Mesendoderm (in vitro differentiated cells): ENCODE measurements at regions not wholly inside any gene's neighbourhood (a gene's known extent, or its start where the extent isn't known, plus 50 kb on each side); places are given as distances from the start of the nearest gene placed in this dataset.

Source experiments
- DNase-seq: peaks from one replicate; pipeline ENCODE4 v3.0.0; 2013
- H2AK5ac ChIP-seq: 2 replicates; pipeline ENCODE4 v1.6.1; 2013; ENCODE audit warnings: low read length, inconsistent platforms
- H2BK120ac ChIP-seq: 2 replicates; pipeline ENCODE4 v1.6.1; 2013; ENCODE audit warnings: low read depth, mild to moderate bottlenecking, low read length, moderate library complexity, mixed read lengths
- H2BK15ac ChIP-seq: replicated peaks from 2 replicates; pipeline ENCODE4 v1.6.1; 2013; ENCODE audit warnings: low read depth, mild to moderate bottlenecking, moderate library complexity
- H2BK5ac ChIP-seq: 2 replicates; pipeline ENCODE4 v1.6.1; 2013; ENCODE audit warnings: low read length, inconsistent platforms
- H3K18ac ChIP-seq: 2 replicates; pipeline ENCODE4 v1.6.1; 2013; ENCODE audit warnings: mild to moderate bottlenecking, low read length, mixed read lengths
- H3K23ac ChIP-seq: one replicate; pipeline ENCODE4 v1.6.1; 2013; ENCODE audit warnings: low read length
- H3K27ac ChIP-seq: 2 replicates; pipeline ENCODE4 v1.5.1; 2013; ENCODE audit warnings: low read depth, mild to moderate bottlenecking, inconsistent platforms, low read length, moderate library complexity
- H3K27me3 ChIP-seq: 2 replicates; pipeline ENCODE4 v1.6.1; 2013; ENCODE audit warnings: low read length, control low read depth, mild to moderate bottlenecking, inconsistent platforms; ENCODE audit not compliant: insufficient read depth, poor library complexity
- H3K36me3 ChIP-seq: 2 replicates; pipeline ENCODE4 v1.6.1; 2013; ENCODE audit warnings: low read length, inconsistent platforms; ENCODE audit not compliant: control insufficient read depth, insufficient read depth
- H3K4ac ChIP-seq: one replicate; pipeline ENCODE4 v1.6.1; 2013; ENCODE audit warnings: low read depth, mild to moderate bottlenecking, low read length, moderate library complexity
- H3K4me1 ChIP-seq: 2 replicates; pipeline ENCODE4 v1.6.1; 2013; ENCODE audit warnings: low read depth, low read length, inconsistent platforms; ENCODE audit not compliant: control insufficient read depth
- H3K4me2 ChIP-seq: 2 replicates; pipeline ENCODE4 v1.6.1; 2013; ENCODE audit warnings: low read length
- H3K4me3 ChIP-seq: 2 replicates; pipeline ENCODE4 v1.5.1; 2013; ENCODE audit warnings: mild to moderate bottlenecking, low read length
- H3K56ac ChIP-seq: one replicate; pipeline ENCODE4 v1.6.1; 2013; ENCODE audit warnings: low read length
- H3K79me1 ChIP-seq: 2 replicates; pipeline ENCODE4 v1.6.1; 2013; ENCODE audit warnings: low read length, inconsistent platforms
- H3K79me2 ChIP-seq: 2 replicates; pipeline ENCODE4 v1.6.1; 2013; ENCODE audit warnings: mild to moderate bottlenecking, low read length; ENCODE audit not compliant: control insufficient read depth, insufficient read depth
- H3K9ac ChIP-seq: 2 replicates; pipeline ENCODE4 v1.6.1; 2013; ENCODE audit warnings: low read length, inconsistent platforms
- H4K5ac ChIP-seq: one replicate; pipeline ENCODE4 v1.6.1; 2013; ENCODE audit warnings: low read length
- H4K8ac ChIP-seq: one replicate; pipeline ENCODE4 v1.6.1; 2013; ENCODE audit warnings: low read depth, mild to moderate bottlenecking, control low read depth, low read length, moderate library complexity
- WGBS: extraction: QIAGEN DNeasy Blood & Tissue Kit; methylation state at CpG from one replicate; pipeline ENCODE4 v1.1.7; 2013; ENCODE audit warnings: low lambda C conversion rate, missing lambda C conversion rate; ENCODE audit not compliant: insufficient coverage; ENCODE audit errors: extremely low coverage; 5-methylcytosine and 5-hydroxymethylcytosine counted together

DNA sequence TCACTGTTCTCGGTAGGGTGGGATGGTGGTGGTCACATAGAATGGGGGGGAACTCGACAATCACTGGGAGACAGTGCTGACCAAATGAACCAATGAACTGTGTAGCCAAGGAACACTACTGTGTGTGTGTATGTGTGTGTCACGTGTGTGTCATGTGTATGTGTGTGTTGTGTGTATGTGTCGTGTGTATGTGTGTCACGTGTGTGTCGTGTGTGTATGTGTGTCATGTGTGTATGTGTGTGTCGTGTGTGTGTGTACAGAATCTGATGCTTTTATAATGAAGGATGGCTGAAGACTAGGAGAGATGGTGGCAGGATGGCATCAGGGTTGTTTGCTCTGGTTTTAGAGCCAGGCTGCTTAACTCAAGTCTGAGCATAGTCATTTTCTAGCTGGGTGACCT lies 99.1 kb upstream of the DUSP22 start:
- Histone ChIP-seq H3K4me3 (no peak overlapping the region), H4K8ac (no peak overlapping the region), H2AK5ac (no peak overlapping the region), H3K4ac (no peak overlapping the region), H3K18ac (no peak overlapping the region), H3K27ac (no peak overlapping the region), H3K79me2 (no peaks in the 10 kb centered on the region), H2BK120ac (no peak overlapping the region), H3K79me1 (no peaks in the 10 kb centered on the region), H3K4me2 (no peak overlapping the region), H2BK15ac (no peak overlapping the region), H2BK5ac (no peak overlapping the region), H3K56ac (no peak overlapping the region), H3K23ac (no peak overlapping the region), H3K27me3 (no peaks in the 10 kb centered on the region), H3K4me1 (no peaks in the 10 kb centered on the region), H3K9ac (no peak overlapping the region), H4K5ac (no peak overlapping the region), H3K36me3 (no peaks in the 10 kb centered on the region)
- 100% methylated on average over 3 of the region's 7 CpGs for WGBS
- no peak for DNase-seq

DNA sequence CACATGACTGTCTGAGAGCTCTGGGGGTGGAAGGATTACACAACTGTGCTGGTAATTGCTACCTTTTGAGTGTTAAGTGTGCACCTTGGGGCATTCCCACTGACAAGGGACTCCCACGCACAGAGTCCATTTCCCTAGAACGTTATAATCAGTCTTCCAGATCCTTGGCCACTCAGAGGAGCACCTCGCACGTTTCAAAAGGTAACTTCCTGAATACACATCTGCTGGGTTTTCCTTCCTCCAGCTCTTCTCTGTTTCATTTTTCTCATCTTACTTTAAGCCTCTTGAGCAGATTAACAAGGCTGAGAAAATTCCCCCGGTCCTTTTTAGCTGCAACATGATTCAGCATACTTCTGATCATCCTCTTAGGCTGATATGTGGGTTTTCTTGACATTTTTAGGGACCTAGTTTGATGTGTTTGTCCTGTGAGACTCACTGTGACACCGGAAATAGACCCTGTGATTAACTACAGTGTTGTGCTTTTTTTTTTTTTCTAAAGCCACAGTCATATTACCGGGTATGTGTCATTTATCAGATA lies 98.4 kb upstream of the DUSP22 start:
- no peak overlapping the region for H3K18ac ChIP-seq
- H3K36me3 ChIP-seq, result no peaks in the 10 kb centered on the region
- no peak overlapping the region for H2AK5ac ChIP-seq
- no peak for DNase-seq
- no peak overlapping the region for H3K56ac ChIP-seq
- no peaks in the 10 kb centered on the region for H3K79me2 ChIP-seq
- H3K27me3 ChIP-seq, result no peaks in the 10 kb centered on the region
- H3K27ac ChIP-seq, result no peak overlapping the region
- no peak overlapping the region for H3K9ac ChIP-seq
- no CpG with 5 or more reads among the region's 7 CpGs for WGBS
- no peak overlapping the region for H3K4me2 ChIP-seq
- no peak overlapping the region for H2BK5ac ChIP-seq
- H3K79me1 ChIP-seq, result no peaks in the 10 kb centered on the region
- H4K5ac ChIP-seq, result no peak overlapping the region
- H4K8ac ChIP-seq, result no peak overlapping the region
- H3K4me1 ChIP-seq, result no peaks in the 10 kb centered on the region
- no peak overlapping the region for H2BK120ac ChIP-seq
- H3K4me3 ChIP-seq, result no peak overlapping the region
- no peak overlapping the region for H3K23ac ChIP-seq
- H3K4ac ChIP-seq, result no peak overlapping the region
- H2BK15ac ChIP-seq, result no peak overlapping the region

GRCh38 chr6:195861-196360 lies 96.4 kb upstream of the DUSP22 start:
- Histone ChIP-seq H3K36me3 (no peaks in the 10 kb centered on the region), H3K56ac (no peak overlapping the region), H4K5ac (no peak overlapping the region), H3K79me2 (no peaks in the 10 kb centered on the region), H3K27me3 (no peaks in the 10 kb centered on the region), H3K4me1 (no peaks in the 10 kb centered on the region), H2BK15ac (no peak overlapping the region), H4K8ac (no peak overlapping the region), H3K18ac (no peak overlapping the region), H3K27ac (no peak overlapping the region), H3K79me1 (no peaks in the 10 kb centered on the region), H3K4me2 (no peak overlapping the region), H2AK5ac (no peak overlapping the region), H3K23ac (no peak overlapping the region), H3K4me3 (no peak overlapping the region), H2BK120ac (no peak overlapping the region), H3K4ac (no peak overlapping the region), H2BK5ac (no peak overlapping the region), H3K9ac (no peak overlapping the region)
- DNase-seq, result no peak
- WGBS, result no CpG with 5 or more reads among the region's 3 CpGs

DNA sequence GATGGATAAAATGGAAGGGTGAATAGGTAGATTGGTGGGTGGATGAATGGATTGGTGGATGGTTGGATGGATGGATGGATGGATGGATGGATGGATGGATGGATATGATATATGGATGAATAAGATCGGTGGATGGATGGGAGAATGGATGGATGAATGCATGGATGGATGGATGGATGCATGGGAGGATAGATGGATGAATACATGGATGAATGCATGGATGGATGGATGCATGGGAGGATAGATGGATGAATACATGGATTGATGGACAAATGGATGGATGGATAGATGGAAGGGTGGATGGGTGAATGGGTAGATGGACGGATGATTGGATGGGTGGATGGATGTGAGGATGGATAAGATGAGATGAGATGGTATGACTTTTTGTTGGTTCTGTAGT lies 95.7 kb upstream of the DUSP22 start:
- Histone ChIP-seq H3K79me1 (no peaks in the 10 kb centered on the region), H3K4me1 (no peaks in the 10 kb centered on the region), H3K4me3 (no peak overlapping the region), H2BK15ac (no peak overlapping the region), H2AK5ac (no peak overlapping the region), H3K23ac (no peak overlapping the region), H2BK5ac (no peak overlapping the region), H3K56ac (no peak overlapping the region), H3K4me2 (no peak overlapping the region), H2BK120ac (no peak overlapping the region), H4K5ac (no peak overlapping the region), H3K18ac (no peak overlapping the region), H3K79me2 (no peaks in the 10 kb centered on the region), H4K8ac (no peak overlapping the region), H3K36me3 (no peaks in the 10 kb centered on the region), H3K9ac (no peak overlapping the region), H3K27me3 (no peaks in the 10 kb centered on the region), H3K27ac (no peak overlapping the region), H3K4ac (no peak overlapping the region)
- WGBS, result 100% methylated on average over 2 of the region's 2 CpGs
- no peak for DNase-seq

GRCh38 chr6:203661-204060 lies 88.6 kb upstream of the DUSP22 start:
- H3K9ac ChIP-seq, result no peak overlapping the region
- H2BK15ac ChIP-seq, result no peak overlapping the region
- H2AK5ac ChIP-seq, result no peak overlapping the region
- H3K79me2 ChIP-seq, result no peaks in the 10 kb centered on the region
- no CpG with 5 or more reads among the region's 9 CpGs for WGBS
- H3K56ac ChIP-seq, result no peak overlapping the region
- no peak overlapping the region for H2BK5ac ChIP-seq
- H3K4me1 ChIP-seq, result no peaks in the 10 kb centered on the region
- H4K8ac ChIP-seq, result no peak overlapping the region
- no peak overlapping the region for H2BK120ac ChIP-seq
- no peak overlapping the region for H3K4me2 ChIP-seq
- no peaks in the 10 kb centered on the region for H3K27me3 ChIP-seq
- no peak for DNase-seq
- H3K23ac ChIP-seq, result no peak overlapping the region
- no peak overlapping the region for H4K5ac ChIP-seq
- H3K4me3 ChIP-seq, result no peak overlapping the region
- no peaks in the 10 kb centered on the region for H3K36me3 ChIP-seq
- H3K4ac ChIP-seq, result no peak overlapping the region
- H3K18ac ChIP-seq, result no peak overlapping the region
- H3K79me1 ChIP-seq, result no peaks in the 10 kb centered on the region
- no peak overlapping the region for H3K27ac ChIP-seq

DNA sequence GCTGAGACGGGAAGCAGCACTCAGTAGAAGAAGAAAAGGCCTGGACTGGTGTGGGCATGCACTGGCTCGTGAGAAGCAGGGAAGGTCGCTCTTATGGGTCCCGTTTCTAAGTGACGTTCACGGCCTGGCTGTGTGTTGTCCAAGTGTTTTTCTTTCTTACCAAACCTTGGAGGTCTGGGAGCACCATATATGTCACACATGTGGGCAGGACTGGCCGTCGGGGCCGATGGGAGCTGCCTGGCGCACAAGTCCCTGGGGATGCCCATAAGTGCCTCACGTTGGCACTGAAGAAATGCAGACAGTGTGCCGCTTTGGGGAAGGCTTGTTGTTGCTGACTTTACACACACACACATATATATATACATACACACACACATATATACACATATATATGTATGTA lies 86.0 kb upstream of the DUSP22 start:
- Histone ChIP-seq H3K4ac (no peak overlapping the region), H3K18ac (no peak overlapping the region), H2BK5ac (no peak overlapping the region), H4K5ac (no peak overlapping the region), H2BK15ac (no peak overlapping the region), H3K4me2 (no peak overlapping the region), H2BK120ac (no peak overlapping the region), H4K8ac (no peak overlapping the region), H3K36me3 (no peaks in the 10 kb centered on the region), H3K27ac (no peak overlapping the region), H3K79me1 (no peaks in the 10 kb centered on the region), H3K4me3 (no peak overlapping the region), H3K23ac (no peak overlapping the region), H3K79me2 (no peaks in the 10 kb centered on the region), H2AK5ac (no peak overlapping the region), H3K4me1 (no peaks in the 10 kb centered on the region), H3K9ac (no peak overlapping the region), H3K27me3 (no peaks in the 10 kb centered on the region), H3K56ac (no peak overlapping the region)
- no peak for DNase-seq
- no CpG with 5 or more reads among the region's 12 CpGs for WGBS
